Stomach (tissue), 4 donors: ENCODE measurements at regions not wholly inside any gene's neighbourhood (a gene's known extent, or its start where the extent isn't known, plus 50 kb on each side); places are given as distances from the start of the nearest gene placed in this dataset.

Source experiments
- CTCF ChIP-seq, 7 experiments: fragments of 450-650 bp in 4 of 7; fragments of 200-600 bp in 3 of 7; sonication (generic) in 3 of 7; IDR thresholded peaks; one replicate each; pipeline ENCODE4 v1.5.1; 2016 to 2019; ENCODE audit warnings: antibody characterized with exemption in 7 of 7, control low read depth in 2 of 7, mild to moderate bottlenecking in 1 of 7
- EP300 ChIP-seq: sonication (generic); formaldehyde crosslinking; IDR thresholded peaks from one replicate; pipeline ENCODE4 v1.6.1; 2017; ENCODE audit warnings: antibody characterized with exemption
- POLR2A ChIP-seq, 4 donors: fragments of 450-650 bp; IDR thresholded peaks; one replicate each; pipeline ENCODE4 v1.6.1; 2016; ENCODE audit warnings: antibody characterized with exemption in 4 of 4, control low read depth in 2 of 4, mild to moderate bottlenecking in 1 of 4, moderate library complexity in 1 of 4

- TF ChIP-seq POLR2A (IDR thresholded peaks at IDR 0.05) (no peak), CTCF (IDR thresholded peaks at IDR 0.05) (no peak), EP300 (no peak)
These were observed 183.0 kb downstream of the DUSP6 start for GRCh38 chr12:89169321-89169720.
